ENCODE measurements at regions not wholly inside any gene's neighbourhood (a gene's known extent, or its start where the extent isn't known, plus 50 kb on each side); places are given as distances from the start of the nearest gene placed in this dataset.
A peak's percentile ranks its signal among the peaks of the same experiment; 100 is the strongest.

- TF ChIP-seq CTCF (IDR thresholded peaks at IDR 0.05): peak; percentile 13
- no peak for TF ChIP-seq EZH2 (IDR thresholded peaks at IDR 0.05)
Observed at GRCh38 chr18:38539371-38539770, 973.8 kb upstream of the CELF4 start.
